GM12892 (cell line): ENCODE measurements at regions not wholly inside any gene's neighbourhood (a gene's known extent, or its start where the extent isn't known, plus 50 kb on each side); places are given as distances from the start of the nearest gene placed in this dataset.

Experiments
- POLR2A ChIP-seq: IDR thresholded peaks from 2 replicates; pipeline ENCODE4 v1.6.1; 2011; ENCODE audit warnings: low read depth, low read length, control low read depth
- POLR2AphosphoS5 ChIP-seq: IDR thresholded peaks from 2 replicates; pipeline ENCODE4 v1.6.1; 2011; ENCODE audit warnings: low read depth, low read length, control low read depth
- TAF1 ChIP-seq: IDR thresholded peaks from 2 replicates; pipeline ENCODE4 v1.6.1; 2011; ENCODE audit warnings: low read depth, mild to moderate bottlenecking, control low read depth, low read length, borderline replicate concordance

- no peak for TF ChIP-seq POLR2AphosphoS5
- no peak for TF ChIP-seq POLR2A
- TF ChIP-seq TAF1, result no peak
Measured at GRCh38 chr5:107056278-107056677, 614.5 kb downstream of the EFNA5 start.
